HL-60 (cell line): ENCODE measurements at regions not wholly inside any gene's neighbourhood (a gene's known extent, or its start where the extent isn't known, plus 50 kb on each side); places are given as distances from the start of the nearest gene placed in this dataset.

Source experiments
- POLR2AphosphoS5 ChIP-seq: IDR thresholded peaks from 2 replicates; pipeline ENCODE4 v1.6.1; 2012; ENCODE audit warnings: low read depth
- TF ChIP-seq, protein P1 (sequence below): IDR thresholded peaks from one replicate; pipeline ENCODE4 v1.5.1; 2011; ENCODE audit warnings: low read length, control low read depth, inconsistent platforms; ENCODE audit not compliant: insufficient read depth
- TF ChIP-seq, protein P2 (sequence below): IDR thresholded peaks from 2 replicates; pipeline ENCODE4 v1.6.1; 2012; ENCODE audit warnings: low read depth; ENCODE audit not compliant: insufficient replicate concordance

GRCh38 chr20:6908673-6909072, 141.2 kb downstream of the BMP2 start:
- TF ChIP-seq, protein P1, sequence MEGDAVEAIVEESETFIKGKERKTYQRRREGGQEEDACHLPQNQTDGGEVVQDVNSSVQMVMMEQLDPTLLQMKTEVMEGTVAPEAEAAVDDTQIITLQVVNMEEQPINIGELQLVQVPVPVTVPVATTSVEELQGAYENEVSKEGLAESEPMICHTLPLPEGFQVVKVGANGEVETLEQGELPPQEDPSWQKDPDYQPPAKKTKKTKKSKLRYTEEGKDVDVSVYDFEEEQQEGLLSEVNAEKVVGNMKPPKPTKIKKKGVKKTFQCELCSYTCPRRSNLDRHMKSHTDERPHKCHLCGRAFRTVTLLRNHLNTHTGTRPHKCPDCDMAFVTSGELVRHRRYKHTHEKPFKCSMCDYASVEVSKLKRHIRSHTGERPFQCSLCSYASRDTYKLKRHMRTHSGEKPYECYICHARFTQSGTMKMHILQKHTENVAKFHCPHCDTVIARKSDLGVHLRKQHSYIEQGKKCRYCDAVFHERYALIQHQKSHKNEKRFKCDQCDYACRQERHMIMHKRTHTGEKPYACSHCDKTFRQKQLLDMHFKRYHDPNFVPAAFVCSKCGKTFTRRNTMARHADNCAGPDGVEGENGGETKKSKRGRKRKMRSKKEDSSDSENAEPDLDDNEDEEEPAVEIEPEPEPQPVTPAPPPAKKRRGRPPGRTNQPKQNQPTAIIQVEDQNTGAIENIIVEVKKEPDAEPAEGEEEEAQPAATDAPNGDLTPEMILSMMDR: no peak
- no peak for TF ChIP-seq POLR2AphosphoS5
- TF ChIP-seq, protein P2, sequence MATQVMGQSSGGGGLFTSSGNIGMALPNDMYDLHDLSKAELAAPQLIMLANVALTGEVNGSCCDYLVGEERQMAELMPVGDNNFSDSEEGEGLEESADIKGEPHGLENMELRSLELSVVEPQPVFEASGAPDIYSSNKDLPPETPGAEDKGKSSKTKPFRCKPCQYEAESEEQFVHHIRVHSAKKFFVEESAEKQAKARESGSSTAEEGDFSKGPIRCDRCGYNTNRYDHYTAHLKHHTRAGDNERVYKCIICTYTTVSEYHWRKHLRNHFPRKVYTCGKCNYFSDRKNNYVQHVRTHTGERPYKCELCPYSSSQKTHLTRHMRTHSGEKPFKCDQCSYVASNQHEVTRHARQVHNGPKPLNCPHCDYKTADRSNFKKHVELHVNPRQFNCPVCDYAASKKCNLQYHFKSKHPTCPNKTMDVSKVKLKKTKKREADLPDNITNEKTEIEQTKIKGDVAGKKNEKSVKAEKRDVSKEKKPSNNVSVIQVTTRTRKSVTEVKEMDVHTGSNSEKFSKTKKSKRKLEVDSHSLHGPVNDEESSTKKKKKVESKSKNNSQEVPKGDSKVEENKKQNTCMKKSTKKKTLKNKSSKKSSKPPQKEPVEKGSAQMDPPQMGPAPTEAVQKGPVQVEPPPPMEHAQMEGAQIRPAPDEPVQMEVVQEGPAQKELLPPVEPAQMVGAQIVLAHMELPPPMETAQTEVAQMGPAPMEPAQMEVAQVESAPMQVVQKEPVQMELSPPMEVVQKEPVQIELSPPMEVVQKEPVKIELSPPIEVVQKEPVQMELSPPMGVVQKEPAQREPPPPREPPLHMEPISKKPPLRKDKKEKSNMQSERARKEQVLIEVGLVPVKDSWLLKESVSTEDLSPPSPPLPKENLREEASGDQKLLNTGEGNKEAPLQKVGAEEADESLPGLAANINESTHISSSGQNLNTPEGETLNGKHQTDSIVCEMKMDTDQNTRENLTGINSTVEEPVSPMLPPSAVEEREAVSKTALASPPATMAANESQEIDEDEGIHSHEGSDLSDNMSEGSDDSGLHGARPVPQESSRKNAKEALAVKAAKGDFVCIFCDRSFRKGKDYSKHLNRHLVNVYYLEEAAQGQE: no peak
